CD4-positive, alpha-beta memory T cell (primary cell): ENCODE measurements at regions not wholly inside any gene's neighbourhood (a gene's known extent, or its start where the extent isn't known, plus 50 kb on each side); places are given as distances from the start of the nearest gene placed in this dataset.

Experiments used
- CTCF ChIA-PET: fragments of 350-600 bp; sonication (Branson Sonifier 250); formaldehyde crosslinking; loops from one replicate; lab custom pipeline; 2021; ENCODE audit warnings: inconsistent platforms; ENCODE audit not compliant: partially characterized antibody; lab: Charles Lee
- POLR2A ChIA-PET: fragments of 350-600 bp; sonication (Branson Sonifier 250); formaldehyde crosslinking; loops from one replicate; lab custom pipeline; 2021; ENCODE audit not compliant: partially characterized antibody; lab: Charles Lee
- DNase-seq, 5 donors: peaks; one replicate each; pipeline versions ENCODE4 v3.0.0 to v3.0.0-alpha.2; 2020 to 2022; ENCODE audit warnings: mixed read lengths in 1 of 5
- H3K27ac ChIP-seq: one replicate; pipeline ENCODE4 v1.7.0; 2013; ENCODE audit warnings: low read depth, low read length
- H3K27me3 ChIP-seq: 2 replicates; pipeline ENCODE4 v1.7.0; 2013; ENCODE audit warnings: mild to moderate bottlenecking, low read length, moderate library complexity; ENCODE audit not compliant: insufficient read depth
- H3K36me3 ChIP-seq: 2 replicates; pipeline ENCODE4 v1.7.0; 2013; ENCODE audit warnings: mild to moderate bottlenecking, low read length, moderate library complexity; ENCODE audit not compliant: insufficient read depth
- H3K4me1 ChIP-seq: 2 replicates; pipeline ENCODE4 v1.7.0; 2013; ENCODE audit warnings: mild to moderate bottlenecking, low read length, moderate library complexity; ENCODE audit not compliant: insufficient read depth
- H3K4me3 ChIP-seq, 2 donors: one replicate each; pipeline ENCODE4 v1.7.0; 2013; ENCODE audit warnings: low read length in 2 of 2, mild to moderate bottlenecking in 1 of 2
- H3K9me3 ChIP-seq, 2 donors: one replicate each; pipeline ENCODE4 v1.7.0; 2013; ENCODE audit warnings: low read length in 2 of 2, control low read depth in 1 of 2; ENCODE audit not compliant: control insufficient read depth in 1 of 2
- H3K27ac Mint-ChIP-seq, 7 donors: one replicate each; pipeline ENCODE4 v1.8.0; 2020 to 2021; ENCODE audit warnings: mixed read lengths in 7 of 7, mild to moderate bottlenecking in 6 of 7, inconsistent platforms in 3 of 7, moderate library complexity in 3 of 7
- H3K27me3 Mint-ChIP-seq, 2 donors: one replicate each; pipeline ENCODE4 v1.8.0; 2020 to 2021; ENCODE audit warnings: mixed read lengths in 2 of 2
- H3K36me3 Mint-ChIP-seq, 2 donors: one replicate each; pipeline ENCODE4 v1.8.0; 2020 to 2021; ENCODE audit warnings: mixed read lengths in 2 of 2, inconsistent platforms in 1 of 2, mild to moderate bottlenecking in 1 of 2
- H3K4me1 Mint-ChIP-seq, 4 donors: one replicate each; pipeline ENCODE4 v1.8.0; 2020 to 2021; ENCODE audit warnings: mixed read lengths in 4 of 4, mild to moderate bottlenecking in 1 of 4
- H3K4me3 Mint-ChIP-seq, 8 donors: one replicate each; pipeline ENCODE4 v1.8.0; 2020 to 2021; ENCODE audit warnings: mixed read lengths in 8 of 8, mild to moderate bottlenecking in 7 of 8, moderate library complexity in 6 of 8, inconsistent platforms in 3 of 8
- H3K9me3 Mint-ChIP-seq, 8 donors: one replicate each; pipeline ENCODE4 v1.8.0; 2020 to 2021; ENCODE audit warnings: mixed read lengths in 8 of 8, mild to moderate bottlenecking in 5 of 8, inconsistent platforms in 3 of 8, moderate library complexity in 1 of 8
- intact Hi-C: fragments of 100-400 bp; cut with micrococcal nuclease; formaldehyde crosslinking; loops from one replicate; pipeline ENCODE4 v1.15.1; 2023

DNA sequence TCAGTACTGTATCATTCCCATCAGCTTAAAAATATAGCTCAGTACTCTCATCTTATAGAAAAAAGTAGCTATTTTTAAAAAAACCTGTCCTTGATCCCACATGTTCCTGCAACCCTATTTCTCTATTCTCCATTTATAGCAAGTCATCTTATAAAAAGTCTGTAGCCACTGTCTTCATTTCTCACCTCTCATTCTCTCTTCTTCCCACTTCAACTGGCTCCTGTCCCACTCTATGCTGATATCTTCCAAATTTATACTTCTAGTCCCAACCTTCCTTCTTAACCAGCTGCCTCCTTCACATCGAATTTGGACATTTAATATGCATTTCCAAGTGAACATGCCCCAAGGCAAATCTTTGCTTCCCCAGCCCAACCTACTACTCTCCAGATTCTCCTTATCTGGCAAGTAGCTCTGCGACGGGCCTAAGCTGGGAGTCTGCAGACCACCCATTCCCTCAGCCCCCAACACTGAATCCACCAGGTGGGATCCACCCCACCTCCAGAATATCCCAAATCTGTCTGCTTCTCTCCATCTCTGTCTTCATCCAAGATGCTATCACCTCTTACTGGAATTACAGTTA is 52.0 kb upstream of the TANC2 start:
- peaks cover 0 to 3% of the 10 kb centered on the region in 2 donors for H3K36me3 Mint-ChIP-seq
- Histone ChIP-seq H3K9me3 (no peaks in the 10 kb centered on the region), H3K27ac (no peak overlapping the region), H3K27me3 (no peaks in the 10 kb centered on the region), H3K36me3 (no peaks in the 10 kb centered on the region), H3K4me3 (no peak overlapping the region), H3K4me1 (no peaks in the 10 kb centered on the region)
- ChIA-PET POLR2A (no interaction called here), CTCF (no interaction called here)
- no peak overlapping the region for H3K27ac Mint-ChIP-seq
- DNase-seq: no peak
- no peaks in the 10 kb centered on the region for H3K4me1 Mint-ChIP-seq
- no peak overlapping the region for H3K4me3 Mint-ChIP-seq
- peaks cover 10 to 17% of the 10 kb centered on the region in 2 donors for H3K27me3 Mint-ChIP-seq
- peaks cover 0 to 11% (median 4%) of the 10 kb centered on the region in 8 donors for H3K9me3 Mint-ChIP-seq
- intact Hi-C loops: no loop called here

- H3K36me3 Mint-ChIP-seq: peaks cover 0 to 3% of the 10 kb centered on the region in 2 donors
- no peaks in the 10 kb centered on the region for H3K4me1 ChIP-seq
- H3K4me1 Mint-ChIP-seq: no peaks in the 10 kb centered on the region
- POLR2A ChIA-PET: no interaction called here
- H3K27ac ChIP-seq: no peak overlapping the region
- no peak for DNase-seq
- peaks cover 13 to 18% of the 10 kb centered on the region in 2 donors for H3K27me3 Mint-ChIP-seq
- CTCF ChIA-PET: no interaction called here
- H3K27ac Mint-ChIP-seq: no peak overlapping the region
- H3K4me3 Mint-ChIP-seq: no peak overlapping the region
- intact Hi-C loops: no loop called here
- no peak overlapping the region for H3K4me3 ChIP-seq
- no peaks in the 10 kb centered on the region for H3K27me3 ChIP-seq
- H3K9me3 Mint-ChIP-seq: peaks cover 0 to 11% (median 4%) of the 10 kb centered on the region in 8 donors
- no peaks in the 10 kb centered on the region for H3K36me3 ChIP-seq
- H3K9me3 ChIP-seq: no peaks in the 10 kb centered on the region
Observed at GRCh38 chr17:62912363-62912762, 53.7 kb upstream of the TANC2 start.

GRCh38 chr17:62911114-62911513 is 54.9 kb upstream of the TANC2 start:
- H3K36me3 ChIP-seq: no peaks in the 10 kb centered on the region
- intact Hi-C loops: no loop called here
- H3K4me1 ChIP-seq: no peaks in the 10 kb centered on the region
- ChIA-PET CTCF (no interaction called here), POLR2A (no interaction called here)
- no peak for DNase-seq
- peaks cover 0 to 11% (median 4%) of the 10 kb centered on the region in 8 donors for H3K9me3 Mint-ChIP-seq
- peaks cover 0 to 3% of the 10 kb centered on the region in 2 donors for H3K36me3 Mint-ChIP-seq
- no peaks in the 10 kb centered on the region for H3K9me3 ChIP-seq
- no peak overlapping the region for H3K4me3 Mint-ChIP-seq
- no peak overlapping the region for H3K4me3 ChIP-seq
- H3K27ac Mint-ChIP-seq: no peak overlapping the region
- no peak overlapping the region for H3K27ac ChIP-seq
- peaks cover 11 to 16% of the 10 kb centered on the region in 2 donors for H3K27me3 Mint-ChIP-seq
- H3K4me1 Mint-ChIP-seq: no peaks in the 10 kb centered on the region
- no peaks in the 10 kb centered on the region for H3K27me3 ChIP-seq

DNA sequence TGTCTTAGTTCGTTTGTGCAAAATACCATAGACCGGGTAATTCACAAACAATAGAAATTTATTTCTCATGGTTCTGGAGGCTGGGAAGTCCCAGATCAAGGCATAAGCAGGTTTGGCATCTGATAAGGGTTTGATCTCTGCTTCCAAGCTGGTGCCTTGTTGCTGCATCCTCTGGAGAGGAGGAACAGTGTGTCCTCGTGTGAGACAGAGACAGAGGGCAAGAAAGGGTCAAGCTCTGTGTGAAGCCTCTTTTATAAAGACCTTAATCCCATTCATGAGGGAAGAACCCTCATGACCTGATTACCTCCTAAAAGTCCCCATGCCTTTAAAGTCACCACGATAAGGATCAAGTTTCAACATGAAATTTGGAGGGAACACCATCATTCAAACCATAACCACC is 55.8 kb upstream of the TANC2 start:
- Mint-ChIP-seq H3K9me3 (peaks cover 0 to 11% (median 4%) of the 10 kb centered on the region in 8 donors), H3K27ac (no peak overlapping the region), H3K36me3 (peaks cover 0 to 3% of the 10 kb centered on the region in 2 donors), H3K4me1 (no peaks in the 10 kb centered on the region), H3K4me3 (no peak overlapping the region), H3K27me3 (peaks cover 11 to 16% of the 10 kb centered on the region in 2 donors)
- no peaks in the 10 kb centered on the region for H3K9me3 ChIP-seq
- H3K27me3 ChIP-seq: no peaks in the 10 kb centered on the region
- CTCF ChIA-PET: no interaction called here
- no peaks in the 10 kb centered on the region for H3K4me1 ChIP-seq
- POLR2A ChIA-PET: no interaction called here
- intact Hi-C loops: no loop called here
- H3K36me3 ChIP-seq: no peaks in the 10 kb centered on the region
- H3K27ac ChIP-seq: no peak overlapping the region
- no peak overlapping the region for H3K4me3 ChIP-seq
- no peak for DNase-seq

GRCh38 chr17:62907961-62908360 is 58.1 kb upstream of the TANC2 start:
- intact Hi-C loops: no loop called here
- CTCF ChIA-PET: no interaction called here
- Histone ChIP-seq H3K9me3 (no peaks in the 10 kb centered on the region), H3K27ac (no peak overlapping the region), H3K27me3 (no peaks in the 10 kb centered on the region), H3K4me1 (no peaks in the 10 kb centered on the region), H3K4me3 (no peak overlapping the region), H3K36me3 (no peaks in the 10 kb centered on the region)
- H3K36me3 Mint-ChIP-seq: peaks cover 0 to 3% of the 10 kb centered on the region in 2 donors
- H3K27ac Mint-ChIP-seq: no peak overlapping the region
- H3K27me3 Mint-ChIP-seq: peaks cover 10 to 16% of the 10 kb centered on the region in 2 donors
- H3K4me3 Mint-ChIP-seq: no peak overlapping the region
- POLR2A ChIA-PET: no interaction called here
- no peak for DNase-seq
- H3K9me3 Mint-ChIP-seq: peaks cover 0 to 11% (median 4%) of the 10 kb centered on the region in 8 donors
- H3K4me1 Mint-ChIP-seq: no peaks in the 10 kb centered on the region

- H3K36me3 Mint-ChIP-seq: no peaks in the 10 kb centered on the region
- intact Hi-C loops: no loop called here
- Histone ChIP-seq H3K4me1 (no peaks in the 10 kb centered on the region), H3K27me3 (no peaks in the 10 kb centered on the region), H3K9me3 (no peaks in the 10 kb centered on the region), H3K27ac (no peak overlapping the region), H3K36me3 (no peaks in the 10 kb centered on the region), H3K4me3 (no peak overlapping the region)
- H3K27ac Mint-ChIP-seq: no peak overlapping the region
- H3K9me3 Mint-ChIP-seq: peaks cover 0 to 4% (median under 1%) of the 10 kb centered on the region in 8 donors
- no peak for DNase-seq
- H3K4me1 Mint-ChIP-seq: no peaks in the 10 kb centered on the region
- H3K4me3 Mint-ChIP-seq: no peak overlapping the region
- H3K27me3 Mint-ChIP-seq: peaks cover 13 to 16% of the 10 kb centered on the region in 2 donors
- POLR2A ChIA-PET: no interaction called here
- CTCF ChIA-PET: no interaction called here
Observed at GRCh38 chr17:62906881-62907280, 59.2 kb upstream of the TANC2 start.

DNA sequence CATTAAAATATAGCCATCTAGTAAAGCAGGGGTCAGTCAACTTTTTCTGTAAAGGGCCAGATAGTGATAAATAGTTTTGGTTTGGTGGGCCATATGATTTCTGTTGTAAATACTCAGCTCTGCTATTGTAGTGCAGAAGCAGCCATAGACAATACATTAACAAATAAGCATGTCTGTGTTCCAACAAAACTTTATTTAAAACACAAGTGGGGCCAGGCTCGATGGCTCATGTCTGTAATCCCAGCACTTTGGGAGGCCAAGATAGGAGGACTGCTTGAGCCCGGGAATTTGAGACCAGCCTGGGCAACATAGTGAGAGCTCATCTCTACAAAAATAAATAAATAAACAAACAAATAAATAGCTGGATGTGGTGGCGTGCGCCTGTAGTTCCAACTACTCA is 60.8 kb upstream of the TANC2 start:
- DNase-seq: no peak
- H3K4me3 ChIP-seq: no peak overlapping the region
- H3K4me1 ChIP-seq: no peaks in the 10 kb centered on the region
- intact Hi-C loops: no loop called here
- peaks cover 10% of the 10 kb centered on the region in 2 donors for H3K27me3 Mint-ChIP-seq
- no peaks in the 10 kb centered on the region for H3K27me3 ChIP-seq
- no peak overlapping the region for H3K4me3 Mint-ChIP-seq
- no peaks in the 10 kb centered on the region for H3K36me3 ChIP-seq
- H3K4me1 Mint-ChIP-seq: no peaks in the 10 kb centered on the region
- H3K27ac ChIP-seq: no peak overlapping the region
- H3K9me3 ChIP-seq: no peaks in the 10 kb centered on the region
- H3K36me3 Mint-ChIP-seq: no peaks in the 10 kb centered on the region
- ChIA-PET CTCF (no interaction called here), POLR2A (no interaction called here)
- H3K27ac Mint-ChIP-seq: no peak overlapping the region
- peaks cover 0 to 2% (median 0%) of the 10 kb centered on the region in 8 donors for H3K9me3 Mint-ChIP-seq
